Effector memory CD4-positive, alpha-beta T cell (primary cell): ENCODE measurements at regions not wholly inside any gene's neighbourhood (a gene's known extent, or its start where the extent isn't known, plus 50 kb on each side); places are given as distances from the start of the nearest gene placed in this dataset.
"Not testable (repeated sequence)": the region's sequence is repeated elsewhere in the genome, so short reads cannot be mapped to it uniquely, and the experiment has no call there.

Experiments used
- DNase-seq, 3 donors: peaks; one replicate each; pipeline ENCODE4 v3.0.0-alpha.2; 2020
- H3K27ac ChIP-seq: 2 replicates; pipeline ENCODE4 v1.7.0; 2013; ENCODE audit warnings: mild to moderate bottlenecking, low read length, moderate library complexity; ENCODE audit not compliant: insufficient read depth, poor library complexity, severe bottlenecking
- H3K27me3 ChIP-seq: replicated peaks from 2 replicates; pipeline ENCODE4 v1.7.0; 2013; ENCODE audit warnings: mild to moderate bottlenecking, low read length; ENCODE audit not compliant: insufficient read depth, control insufficient read depth, poor library complexity, severe bottlenecking
- H3K36me3 ChIP-seq: 2 replicates; pipeline ENCODE4 v1.7.0; 2013; ENCODE audit warnings: mild to moderate bottlenecking, low read length, moderate library complexity; ENCODE audit not compliant: control insufficient read depth, insufficient read depth
- H3K4me1 ChIP-seq: 2 replicates; pipeline ENCODE4 v1.7.0; 2013; ENCODE audit warnings: low read length, mild to moderate bottlenecking; ENCODE audit not compliant: control insufficient read depth, insufficient read depth, poor library complexity, severe bottlenecking
- H3K4me3 ChIP-seq: 2 replicates; pipeline ENCODE4 v1.7.0; 2013; ENCODE audit warnings: low read length, low read depth, mild to moderate bottlenecking; ENCODE audit not compliant: insufficient read depth, poor library complexity, severe bottlenecking
- H3K9me3 ChIP-seq: 2 replicates; pipeline ENCODE4 v1.7.0; 2013; ENCODE audit warnings: mild to moderate bottlenecking, low read length, moderate library complexity; ENCODE audit not compliant: control insufficient read depth

- DNase-seq = no peak
- no peaks in the 10 kb centered on the region for H3K27me3 ChIP-seq
Observed at GRCh38 chrX:115960440-115961084, 210.0 kb upstream of the AGTR2 start.

GRCh38 chrX:115966920-115967319 is 203.6 kb upstream of the AGTR2 start:
- Histone ChIP-seq H3K9me3 (no peaks in the 10 kb centered on the region), H3K27me3 (no peaks in the 10 kb centered on the region), H3K4me3 (no peak overlapping the region), H3K4me1 (no peaks in the 10 kb centered on the region), H3K36me3 (no peaks in the 10 kb centered on the region), H3K27ac (no peak overlapping the region)
- DNase-seq = no peak

More at GRCh38 chrX:115960440-115961084, 210.0 kb upstream of the AGTR2 start:
- no peaks in the 10 kb centered on the region for H3K4me1 ChIP-seq
- no peak overlapping the region for H3K27ac ChIP-seq
- H3K4me3 ChIP-seq = no peak overlapping the region
- no peaks in the 10 kb centered on the region for H3K36me3 ChIP-seq
- no peaks in the 10 kb centered on the region for H3K9me3 ChIP-seq

- H3K36me3 ChIP-seq = no peaks in the 10 kb centered on the region
- no peaks in the 10 kb centered on the region for H3K27me3 ChIP-seq
- DNase-seq = no peak
- no peaks in the 10 kb centered on the region for H3K4me1 ChIP-seq
- no peaks in the 10 kb centered on the region for H3K9me3 ChIP-seq
- no peak overlapping the region for H3K27ac ChIP-seq
- no peak overlapping the region for H3K4me3 ChIP-seq
Observed at GRCh38 chrX:115968436-115969252, 201.9 kb upstream of the AGTR2 start.

- no peaks in the 10 kb centered on the region for H3K9me3 ChIP-seq
- no peaks in the 10 kb centered on the region for H3K4me1 ChIP-seq
- no peak for DNase-seq
- no peaks in the 10 kb centered on the region for H3K36me3 ChIP-seq
- H3K27me3 ChIP-seq = no peaks in the 10 kb centered on the region
- H3K27ac ChIP-seq = no peak overlapping the region
- H3K4me3 ChIP-seq = no peak overlapping the region
Observed at GRCh38 chrX:115970718-115971117, 199.8 kb upstream of the AGTR2 start.

GRCh38 chrX:115972717-115973116 is 197.8 kb upstream of the AGTR2 start:
- no peaks in the 10 kb centered on the region for H3K4me1 ChIP-seq
- no peaks in the 10 kb centered on the region for H3K9me3 ChIP-seq

GRCh38 chrX:115978068-115978467 is 192.5 kb upstream of the AGTR2 start:
- Histone ChIP-seq H3K9me3 (no peaks in the 10 kb centered on the region), H3K27ac (no peak overlapping the region), H3K27me3 (no peaks in the 10 kb centered on the region), H3K4me3 (no peak overlapping the region), H3K36me3 (no peaks in the 10 kb centered on the region), H3K4me1 (no peaks in the 10 kb centered on the region)
- no peak for DNase-seq

More at GRCh38 chrX:115972717-115973116, 197.8 kb upstream of the AGTR2 start:
- H3K27ac ChIP-seq = no peak overlapping the region
- no peak overlapping the region for H3K4me3 ChIP-seq
- no peak for DNase-seq
- no peaks in the 10 kb centered on the region for H3K36me3 ChIP-seq
- no peaks in the 10 kb centered on the region for H3K27me3 ChIP-seq

GRCh38 chrX:115983148-115983547 is 187.4 kb upstream of the AGTR2 start:
- not testable (repeated sequence) for H3K27me3 ChIP-seq, H3K36me3 ChIP-seq, DNase-seq

GRCh38 chrX:115987464-115987863 is 183.1 kb upstream of the AGTR2 start:
- not testable (repeated sequence) for H3K36me3 ChIP-seq, H3K27me3 ChIP-seq, H3K27ac ChIP-seq, H3K4me1 ChIP-seq, DNase-seq, H3K4me3 ChIP-seq, H3K9me3 ChIP-seq

More at GRCh38 chrX:115983148-115983547, 187.4 kb upstream of the AGTR2 start:
- H3K27ac ChIP-seq, H3K4me3 ChIP-seq, H3K9me3 ChIP-seq, H3K4me1 ChIP-seq: not testable (repeated sequence)

GRCh38 chrX:115988825-115989224 is 181.7 kb upstream of the AGTR2 start:
- Histone ChIP-seq H3K27me3 (no peaks in the 10 kb centered on the region), H3K4me1 (no peaks in the 10 kb centered on the region), H3K4me3 (no peak overlapping the region), H3K36me3 (no peaks in the 10 kb centered on the region), H3K27ac (no peak overlapping the region), H3K9me3 (no peaks in the 10 kb centered on the region)
- DNase-seq = no peak

- H3K36me3 ChIP-seq = no peaks in the 10 kb centered on the region
- DNase-seq = no peak
- H3K4me3 ChIP-seq = no peak overlapping the region
- no peak overlapping the region for H3K27ac ChIP-seq
- H3K9me3 ChIP-seq = no peaks in the 10 kb centered on the region
- H3K27me3 ChIP-seq = no peaks in the 10 kb centered on the region
- H3K4me1 ChIP-seq = no peaks in the 10 kb centered on the region
Observed at GRCh38 chrX:115989686-115990085, 180.9 kb upstream of the AGTR2 start.
